NT2/D1 (cell line): ENCODE measurements at regions not wholly inside any gene's neighbourhood (a gene's known extent, or its start where the extent isn't known, plus 50 kb on each side); places are given as distances from the start of the nearest gene placed in this dataset.

Source experiments
- DNase-seq: peaks from one replicate; pipeline ENCODE4 v3.0.0-alpha.2; 2011; ENCODE audit warnings: low read depth, low spot score
- H3K27me3 ChIP-seq: 2 replicates; pipeline ENCODE4 v1.6.0; 2011; ENCODE audit warnings: mild to moderate bottlenecking; ENCODE audit not compliant: insufficient read length, insufficient read depth
- H3K36me3 ChIP-seq: 2 replicates; pipeline ENCODE4 v1.6.1; 2011; ENCODE audit warnings: mild to moderate bottlenecking, low read length, mixed read lengths; ENCODE audit not compliant: insufficient read depth, insufficient read length
- H3K4me1 ChIP-seq: 2 replicates; pipeline ENCODE4 v1.5.1; 2011; ENCODE audit not compliant: insufficient read depth, insufficient read length
- H3K4me3 ChIP-seq: 2 replicates; pipeline ENCODE4 v1.5.1; 2011; ENCODE audit warnings: low read depth; ENCODE audit not compliant: insufficient read length
- H3K9ac ChIP-seq: 2 replicates; pipeline ENCODE4 v1.6.0; 2011; ENCODE audit warnings: low read depth; ENCODE audit not compliant: insufficient read length
- H3K9me3 ChIP-seq: 2 replicates; pipeline ENCODE4 v1.5.1; 2011; ENCODE audit warnings: mild to moderate bottlenecking, low read length; ENCODE audit not compliant: insufficient read depth
- SUZ12 ChIP-seq: IDR thresholded peaks from 2 replicates; pipeline ENCODE4 v1.6.1; 2011; ENCODE audit not compliant: insufficient read length, insufficient read depth; ENCODE audit errors: extremely low read depth
- YY1 ChIP-seq: IDR thresholded peaks from 2 replicates; pipeline ENCODE4 v1.6.1; 2011; ENCODE audit not compliant: insufficient read length, insufficient read depth
- ZNF274 ChIP-seq: IDR thresholded peaks from 2 replicates; pipeline ENCODE4 v1.6.1; 2011; ENCODE audit warnings: mild to moderate bottlenecking, low read depth, low read length

DNA sequence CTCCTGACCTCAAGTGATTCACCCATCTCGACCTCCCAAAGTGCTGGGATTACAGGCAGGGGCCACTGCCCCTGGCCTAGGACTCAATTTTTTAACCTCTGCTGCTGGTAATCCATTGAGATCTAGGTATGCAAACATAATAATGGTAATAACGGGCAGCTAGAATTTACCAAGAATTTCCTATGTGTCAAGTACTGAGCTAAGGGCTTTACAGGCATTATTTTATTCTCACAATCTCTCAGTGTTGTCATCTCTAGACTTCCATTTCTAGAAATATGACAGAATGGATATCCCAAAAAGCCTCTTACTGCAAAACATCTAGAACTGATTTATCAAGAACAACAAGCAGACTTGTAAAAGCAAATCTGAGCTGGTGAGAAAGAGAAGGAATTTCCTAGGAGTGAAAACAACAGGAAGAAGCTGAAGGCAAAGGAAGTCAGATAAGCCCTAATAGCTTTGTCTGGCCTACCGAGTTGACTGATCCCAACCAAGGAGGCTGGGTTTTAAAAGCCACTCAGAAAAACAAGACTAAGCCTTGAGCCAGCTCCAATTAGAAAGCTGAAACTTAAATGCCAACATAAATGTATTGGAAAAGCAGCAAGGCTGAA is 70.6 kb downstream of the CCDC71L start:
- TF ChIP-seq YY1 (no peak), SUZ12 (no peak), ZNF274 (no peak)
- H3K9ac ChIP-seq = no peak overlapping the region
- H3K27me3 ChIP-seq = no peaks in the 10 kb centered on the region
- H3K4me1 ChIP-seq = no peaks in the 10 kb centered on the region
- no peak overlapping the region for H3K4me3 ChIP-seq
- DNase-seq = no peak
- no peaks in the 10 kb centered on the region for H3K9me3 ChIP-seq
- no peaks in the 10 kb centered on the region for H3K36me3 ChIP-seq

DNA sequence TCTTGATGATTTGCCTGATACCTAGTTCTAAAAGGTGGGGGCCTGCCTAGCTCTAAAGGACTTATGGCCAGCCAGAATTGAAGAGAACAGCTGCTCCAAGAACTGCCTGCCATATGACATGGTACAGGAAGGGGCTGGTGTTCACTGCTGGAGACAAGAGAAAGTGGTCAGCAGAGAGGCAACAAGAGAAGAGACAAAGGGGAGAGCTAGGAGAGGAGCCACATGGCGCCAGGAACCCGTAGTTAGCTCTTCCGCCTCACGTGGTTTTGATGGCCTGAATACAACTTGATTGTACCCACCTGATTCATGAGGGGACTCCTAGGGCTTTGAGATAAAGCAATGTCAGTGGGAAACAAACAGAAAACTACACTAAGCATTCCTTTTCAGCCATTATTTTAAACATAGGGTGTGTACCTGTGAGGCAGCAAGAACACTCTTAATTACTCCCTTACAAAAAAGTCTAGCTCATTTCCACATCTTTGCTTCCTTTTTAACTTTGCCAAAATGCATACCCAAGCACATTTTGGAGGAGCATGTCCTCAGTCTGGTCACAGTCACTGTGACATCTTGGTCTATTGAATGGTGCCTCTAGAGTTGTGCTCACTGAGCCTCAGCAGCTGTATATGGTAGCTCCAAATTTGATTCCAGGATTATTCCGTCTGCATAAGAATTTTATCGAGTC is 71.6 kb downstream of the CCDC71L start:
- TF ChIP-seq ZNF274 (no peak), SUZ12 (no peak), YY1 (no peak)
- Histone ChIP-seq H3K4me3 (no peak overlapping the region), H3K27me3 (no peaks in the 10 kb centered on the region), H3K36me3 (no peaks in the 10 kb centered on the region), H3K4me1 (no peaks in the 10 kb centered on the region), H3K9ac (no peak overlapping the region), H3K9me3 (no peaks in the 10 kb centered on the region)
- DNase-seq = no peak

DNA sequence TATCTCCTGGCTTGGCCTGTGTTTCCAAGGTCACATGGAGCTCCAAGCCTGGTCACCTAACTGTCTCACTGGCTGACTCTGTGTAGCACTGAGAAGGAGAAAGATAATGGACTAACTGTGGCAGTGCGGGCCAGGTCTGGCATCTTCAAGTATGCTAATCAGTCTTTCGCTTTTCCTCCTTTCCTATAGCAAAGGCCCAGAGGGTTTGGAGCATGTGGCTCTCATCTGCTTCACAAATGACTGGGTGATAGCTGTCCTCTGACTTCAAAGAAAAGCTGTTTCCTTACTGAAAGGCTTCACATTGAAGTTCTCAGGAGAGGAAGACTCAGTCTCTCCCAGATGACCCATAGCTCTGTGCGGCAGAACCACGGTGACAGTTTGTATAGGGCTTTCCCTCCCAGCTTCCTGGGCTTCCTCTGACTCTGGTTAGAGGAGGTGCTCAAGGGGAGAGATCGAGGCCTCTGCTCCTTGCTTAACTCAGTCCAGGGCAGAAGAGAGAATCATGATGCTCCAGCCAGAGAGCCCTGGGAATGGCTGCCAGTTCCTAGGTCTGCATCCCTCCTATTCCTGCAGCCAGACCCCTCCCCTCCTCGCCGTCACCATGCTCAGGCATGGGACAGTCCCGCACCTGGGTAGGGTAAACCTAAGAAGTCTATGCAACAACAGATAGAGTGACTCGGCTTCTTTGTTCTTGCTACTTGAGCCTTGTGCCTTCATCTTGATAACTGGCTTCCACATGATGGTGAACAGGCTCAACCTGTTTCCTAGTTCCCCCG is 72.3 kb downstream of the CCDC71L start:
- DNase-seq = no peak
- Histone ChIP-seq H3K4me1 (no peaks in the 10 kb centered on the region), H3K9me3 (no peaks in the 10 kb centered on the region), H3K27me3 (no peaks in the 10 kb centered on the region), H3K9ac (no peak overlapping the region), H3K4me3 (no peak overlapping the region), H3K36me3 (no peaks in the 10 kb centered on the region)
- TF ChIP-seq ZNF274 (no peak), SUZ12 (no peak), YY1 (no peak)

DNA sequence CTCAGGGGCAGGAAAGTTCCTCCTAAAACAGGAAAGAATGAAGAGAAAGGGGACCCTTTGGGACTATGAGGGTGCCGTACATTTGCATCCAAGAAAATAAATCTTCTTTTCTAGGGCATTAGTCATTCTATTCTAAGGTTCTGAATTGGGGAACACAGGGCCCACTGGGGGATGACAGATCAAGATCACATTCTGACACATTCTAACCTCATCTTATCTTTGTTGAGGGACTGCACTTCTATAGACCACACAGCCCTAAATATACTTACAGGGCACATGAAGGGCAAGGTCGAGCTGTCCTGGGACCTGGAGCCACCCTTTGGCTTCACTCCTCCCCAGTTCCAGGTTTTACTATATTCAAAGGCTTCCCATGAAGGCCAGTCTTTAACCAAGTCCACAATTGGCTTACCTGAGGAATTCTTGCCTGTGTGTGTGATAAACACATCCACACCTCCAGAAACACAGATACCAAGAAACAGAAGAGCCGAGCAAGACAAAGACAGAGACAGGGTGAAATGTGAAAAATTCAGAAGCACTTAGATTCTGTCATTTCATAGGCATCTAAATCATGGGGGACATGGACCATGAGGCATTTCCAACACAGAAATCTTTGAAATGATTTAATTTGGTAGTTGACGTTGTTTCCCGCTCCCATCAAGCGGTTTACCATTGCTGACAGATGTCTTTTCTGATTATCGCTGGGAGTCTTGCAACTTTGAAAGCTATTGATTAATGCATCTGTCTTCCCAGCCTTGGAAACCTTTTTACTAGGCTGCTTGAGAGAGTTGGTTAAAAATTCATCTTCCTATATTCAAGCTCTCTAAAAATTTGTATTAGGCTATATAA is 75.8 kb downstream of the CCDC71L start:
- no peaks in the 10 kb centered on the region for H3K36me3 ChIP-seq
- TF ChIP-seq SUZ12 (no peak), YY1 (no peak), ZNF274 (no peak)
- H3K4me3 ChIP-seq = no peak overlapping the region
- no peaks in the 10 kb centered on the region for H3K27me3 ChIP-seq
- no peaks in the 10 kb centered on the region for H3K9me3 ChIP-seq
- no peak for DNase-seq
- no peaks in the 10 kb centered on the region for H3K4me1 ChIP-seq
- H3K9ac ChIP-seq = no peak overlapping the region

DNA sequence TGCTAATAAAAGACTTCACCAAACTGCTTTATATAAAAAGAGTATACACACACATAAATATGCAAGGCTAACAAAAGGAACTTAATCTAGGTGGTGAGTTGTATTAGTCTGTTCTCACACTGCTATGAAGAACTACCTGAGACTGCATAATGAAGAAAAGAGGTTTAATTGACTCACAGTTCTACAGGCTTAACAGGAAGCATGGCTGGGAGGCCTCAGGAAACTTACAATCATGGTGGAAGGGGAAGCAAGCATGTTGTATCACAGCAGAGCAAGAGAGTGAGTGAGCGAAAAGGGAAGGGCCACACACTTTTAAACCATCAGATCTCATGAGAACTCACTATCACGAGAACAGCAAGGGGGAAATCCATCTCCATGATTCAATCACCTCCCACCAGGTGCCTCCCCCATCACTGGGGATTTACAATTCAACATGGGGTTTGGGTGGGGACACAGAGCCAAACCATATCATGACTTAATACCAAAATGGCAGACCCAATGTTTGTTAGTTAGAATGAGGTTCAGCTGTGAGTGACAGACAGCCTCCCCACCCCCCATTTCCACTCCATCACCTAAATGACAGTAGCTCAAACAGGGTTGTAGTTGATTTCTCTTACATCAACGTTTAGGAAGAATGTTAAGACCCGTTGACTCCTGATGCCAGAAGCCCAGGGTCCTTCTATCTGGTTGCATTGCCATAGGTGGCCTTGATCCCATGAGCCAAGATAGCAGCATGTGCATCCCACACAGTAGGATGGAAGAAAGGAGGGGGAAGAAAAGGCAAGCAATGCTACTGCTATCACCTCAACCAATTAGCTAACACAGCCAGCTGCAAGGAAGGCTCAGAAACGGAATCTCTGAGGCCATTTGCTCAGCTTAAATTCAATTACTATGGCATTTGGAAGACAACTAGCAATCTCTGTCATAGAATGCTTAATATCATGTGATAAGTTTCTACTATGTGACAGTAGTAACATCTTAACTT is 77.0 kb downstream of the CCDC71L start:
- Histone ChIP-seq H3K9me3 (no peaks in the 10 kb centered on the region), H3K36me3 (no peaks in the 10 kb centered on the region), H3K9ac (no peak overlapping the region), H3K27me3 (no peaks in the 10 kb centered on the region), H3K4me3 (no peak overlapping the region), H3K4me1 (no peaks in the 10 kb centered on the region)
- no peak for DNase-seq
- TF ChIP-seq YY1 (no peak), SUZ12 (no peak), ZNF274 (no peak)

DNA sequence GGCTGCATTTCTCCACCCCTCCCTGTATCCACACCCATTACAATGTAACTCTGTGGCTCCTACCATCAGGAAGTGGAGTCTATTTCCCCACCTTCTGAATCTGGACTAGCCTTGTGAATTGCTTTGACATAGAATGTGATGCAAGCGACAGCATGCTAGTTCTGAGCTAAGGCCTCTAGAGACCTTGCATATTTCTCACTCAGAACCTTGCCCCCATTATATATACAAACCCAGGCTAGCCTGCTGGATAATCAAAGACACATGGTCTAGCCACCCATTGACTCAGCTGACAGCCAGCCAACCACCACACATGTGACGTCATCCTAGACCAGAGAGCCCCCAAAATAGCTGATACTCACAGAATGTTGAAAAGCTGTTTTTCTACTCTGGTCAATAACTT is 77.9 kb downstream of the CCDC71L start:
- Histone ChIP-seq H3K36me3 (no peaks in the 10 kb centered on the region), H3K9me3 (no peaks in the 10 kb centered on the region), H3K27me3 (no peaks in the 10 kb centered on the region), H3K4me1 (no peaks in the 10 kb centered on the region), H3K9ac (no peak overlapping the region), H3K4me3 (no peak overlapping the region)
- no peak for DNase-seq
- TF ChIP-seq ZNF274 = no peak
- no peak for TF ChIP-seq SUZ12
- no peak for TF ChIP-seq YY1
